ENCODE measurements at regions not wholly inside any gene's neighbourhood (a gene's known extent, or its start where the extent isn't known, plus 50 kb on each side); places are given as distances from the start of the nearest gene placed in this dataset.

GRCh38 chr3:116946376-116946775 lies 236.8 kb downstream of the TUSC7 start (continued):
- TF ChIP-seq, protein P1, sequence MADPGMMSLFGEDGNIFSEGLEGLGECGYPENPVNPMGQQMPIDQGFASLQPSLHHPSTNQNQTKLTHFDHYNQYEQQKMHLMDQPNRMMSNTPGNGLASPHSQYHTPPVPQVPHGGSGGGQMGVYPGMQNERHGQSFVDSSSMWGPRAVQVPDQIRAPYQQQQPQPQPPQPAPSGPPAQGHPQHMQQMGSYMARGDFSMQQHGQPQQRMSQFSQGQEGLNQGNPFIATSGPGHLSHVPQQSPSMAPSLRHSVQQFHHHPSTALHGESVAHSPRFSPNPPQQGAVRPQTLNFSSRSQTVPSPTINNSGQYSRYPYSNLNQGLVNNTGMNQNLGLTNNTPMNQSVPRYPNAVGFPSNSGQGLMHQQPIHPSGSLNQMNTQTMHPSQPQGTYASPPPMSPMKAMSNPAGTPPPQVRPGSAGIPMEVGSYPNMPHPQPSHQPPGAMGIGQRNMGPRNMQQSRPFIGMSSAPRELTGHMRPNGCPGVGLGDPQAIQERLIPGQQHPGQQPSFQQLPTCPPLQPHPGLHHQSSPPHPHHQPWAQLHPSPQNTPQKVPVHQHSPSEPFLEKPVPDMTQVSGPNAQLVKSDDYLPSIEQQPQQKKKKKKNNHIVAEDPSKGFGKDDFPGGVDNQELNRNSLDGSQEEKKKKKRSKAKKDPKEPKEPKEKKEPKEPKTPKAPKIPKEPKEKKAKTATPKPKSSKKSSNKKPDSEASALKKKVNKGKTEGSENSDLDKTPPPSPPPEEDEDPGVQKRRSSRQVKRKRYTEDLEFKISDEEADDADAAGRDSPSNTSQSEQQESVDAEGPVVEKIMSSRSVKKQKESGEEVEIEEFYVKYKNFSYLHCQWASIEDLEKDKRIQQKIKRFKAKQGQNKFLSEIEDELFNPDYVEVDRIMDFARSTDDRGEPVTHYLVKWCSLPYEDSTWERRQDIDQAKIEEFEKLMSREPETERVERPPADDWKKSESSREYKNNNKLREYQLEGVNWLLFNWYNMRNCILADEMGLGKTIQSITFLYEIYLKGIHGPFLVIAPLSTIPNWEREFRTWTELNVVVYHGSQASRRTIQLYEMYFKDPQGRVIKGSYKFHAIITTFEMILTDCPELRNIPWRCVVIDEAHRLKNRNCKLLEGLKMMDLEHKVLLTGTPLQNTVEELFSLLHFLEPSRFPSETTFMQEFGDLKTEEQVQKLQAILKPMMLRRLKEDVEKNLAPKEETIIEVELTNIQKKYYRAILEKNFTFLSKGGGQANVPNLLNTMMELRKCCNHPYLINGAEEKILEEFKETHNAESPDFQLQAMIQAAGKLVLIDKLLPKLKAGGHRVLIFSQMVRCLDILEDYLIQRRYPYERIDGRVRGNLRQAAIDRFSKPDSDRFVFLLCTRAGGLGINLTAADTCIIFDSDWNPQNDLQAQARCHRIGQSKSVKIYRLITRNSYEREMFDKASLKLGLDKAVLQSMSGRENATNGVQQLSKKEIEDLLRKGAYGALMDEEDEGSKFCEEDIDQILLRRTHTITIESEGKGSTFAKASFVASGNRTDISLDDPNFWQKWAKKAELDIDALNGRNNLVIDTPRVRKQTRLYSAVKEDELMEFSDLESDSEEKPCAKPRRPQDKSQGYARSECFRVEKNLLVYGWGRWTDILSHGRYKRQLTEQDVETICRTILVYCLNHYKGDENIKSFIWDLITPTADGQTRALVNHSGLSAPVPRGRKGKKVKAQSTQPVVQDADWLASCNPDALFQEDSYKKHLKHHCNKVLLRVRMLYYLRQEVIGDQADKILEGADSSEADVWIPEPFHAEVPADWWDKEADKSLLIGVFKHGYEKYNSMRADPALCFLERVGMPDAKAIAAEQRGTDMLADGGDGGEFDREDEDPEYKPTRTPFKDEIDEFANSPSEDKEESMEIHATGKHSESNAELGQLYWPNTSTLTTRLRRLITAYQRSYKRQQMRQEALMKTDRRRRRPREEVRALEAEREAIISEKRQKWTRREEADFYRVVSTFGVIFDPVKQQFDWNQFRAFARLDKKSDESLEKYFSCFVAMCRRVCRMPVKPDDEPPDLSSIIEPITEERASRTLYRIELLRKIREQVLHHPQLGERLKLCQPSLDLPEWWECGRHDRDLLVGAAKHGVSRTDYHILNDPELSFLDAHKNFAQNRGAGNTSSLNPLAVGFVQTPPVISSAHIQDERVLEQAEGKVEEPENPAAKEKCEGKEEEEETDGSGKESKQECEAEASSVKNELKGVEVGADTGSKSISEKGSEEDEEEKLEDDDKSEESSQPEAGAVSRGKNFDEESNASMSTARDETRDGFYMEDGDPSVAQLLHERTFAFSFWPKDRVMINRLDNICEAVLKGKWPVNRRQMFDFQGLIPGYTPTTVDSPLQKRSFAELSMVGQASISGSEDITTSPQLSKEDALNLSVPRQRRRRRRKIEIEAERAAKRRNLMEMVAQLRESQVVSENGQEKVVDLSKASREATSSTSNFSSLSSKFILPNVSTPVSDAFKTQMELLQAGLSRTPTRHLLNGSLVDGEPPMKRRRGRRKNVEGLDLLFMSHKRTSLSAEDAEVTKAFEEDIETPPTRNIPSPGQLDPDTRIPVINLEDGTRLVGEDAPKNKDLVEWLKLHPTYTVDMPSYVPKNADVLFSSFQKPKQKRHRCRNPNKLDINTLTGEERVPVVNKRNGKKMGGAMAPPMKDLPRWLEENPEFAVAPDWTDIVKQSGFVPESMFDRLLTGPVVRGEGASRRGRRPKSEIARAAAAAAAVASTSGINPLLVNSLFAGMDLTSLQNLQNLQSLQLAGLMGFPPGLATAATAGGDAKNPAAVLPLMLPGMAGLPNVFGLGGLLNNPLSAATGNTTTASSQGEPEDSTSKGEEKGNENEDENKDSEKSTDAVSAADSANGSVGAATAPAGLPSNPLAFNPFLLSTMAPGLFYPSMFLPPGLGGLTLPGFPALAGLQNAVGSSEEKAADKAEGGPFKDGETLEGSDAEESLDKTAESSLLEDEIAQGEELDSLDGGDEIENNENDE (IDR thresholded peaks at IDR 0.05; ENCODE audit: insufficient replicate concordance, low read length): no peak
- no peak for TF ChIP-seq KDM4A (IDR thresholded peaks at IDR 0.05; ENCODE audit: low read depth, low read length, severe bottlenecking)
- TF ChIP-seq SIX5 (IDR thresholded peaks at IDR 0.05; ENCODE audit: low read depth, low read length): no peak
- TF ChIP-seq TBP (IDR thresholded peaks at IDR 0.05; ENCODE audit: low read depth, low read length): no peak
- TF ChIP-seq, protein P2, sequence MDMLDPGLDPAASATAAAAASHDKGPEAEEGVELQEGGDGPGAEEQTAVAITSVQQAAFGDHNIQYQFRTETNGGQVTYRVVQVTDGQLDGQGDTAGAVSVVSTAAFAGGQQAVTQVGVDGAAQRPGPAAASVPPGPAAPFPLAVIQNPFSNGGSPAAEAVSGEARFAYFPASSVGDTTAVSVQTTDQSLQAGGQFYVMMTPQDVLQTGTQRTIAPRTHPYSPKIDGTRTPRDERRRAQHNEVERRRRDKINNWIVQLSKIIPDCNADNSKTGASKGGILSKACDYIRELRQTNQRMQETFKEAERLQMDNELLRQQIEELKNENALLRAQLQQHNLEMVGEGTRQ (IDR thresholded peaks at IDR 0.05; ENCODE audit: low read length): no peak
- TF ChIP-seq KDM5A (IDR thresholded peaks at IDR 0.05; ENCODE audit: low read length): no peak
- TF ChIP-seq BRCA1 (IDR thresholded peaks at IDR 0.05; ENCODE audit: low read depth, low read length): no peak
- TF ChIP-seq BCL11A (IDR thresholded peaks at IDR 0.05; ENCODE audit: low read depth in 2 of 2, low read length in 2 of 2): no peak
- no peak for TF ChIP-seq CEBPB (IDR thresholded peaks at IDR 0.05; ENCODE audit: low read depth, low read length)
- TF ChIP-seq CTBP2 (IDR thresholded peaks at IDR 0.05; ENCODE audit: borderline replicate concordance, insufficient read depth, insufficient read length, low read length): no peak
- TF ChIP-seq GTF2F1 (IDR thresholded peaks at IDR 0.05; ENCODE audit: borderline replicate concordance, low read depth, low read length): no peak
- no peak for TF ChIP-seq CHD1 (IDR thresholded peaks at IDR 0.05; ENCODE audit: low read depth, low read length)
